T-helper 2 cell treated with Interferon-gamma antibody and Interleukin-4, amounts not matched to agents 5 μg/mL and 100 μg/mL, for 36 hours (primary cell): ENCODE measurements at regions not wholly inside any gene's neighbourhood (a gene's known extent, or its start where the extent isn't known, plus 50 kb on each side); places are given as distances from the start of the nearest gene placed in this dataset.
A peak's percentile ranks its signal among the peaks of the same experiment; 100 is the strongest.

Experiments used
- DNase-seq: peaks from one replicate; pipeline ENCODE4 v3.0.0; 2021; ENCODE audit warnings: low spot score
- H3K27ac Mint-ChIP-seq: one replicate; pipeline ENCODE4 v1.8.0; 2021; ENCODE audit warnings: mild to moderate bottlenecking, mixed read lengths
- H3K27me3 Mint-ChIP-seq: one replicate; pipeline ENCODE4 v1.8.0; 2021; ENCODE audit warnings: low read depth, mixed read lengths
- H3K36me3 Mint-ChIP-seq: one replicate; pipeline ENCODE4 v1.8.0; 2021; ENCODE audit warnings: low read depth, mixed read lengths
- H3K4me1 Mint-ChIP-seq: one replicate; pipeline ENCODE4 v1.8.0; 2021; ENCODE audit warnings: low read depth, mixed read lengths
- H3K4me3 Mint-ChIP-seq: one replicate; pipeline ENCODE4 v1.8.0; 2022; ENCODE audit warnings: mild to moderate bottlenecking, moderate library complexity, mixed read lengths
- H3K9me3 Mint-ChIP-seq: one replicate; pipeline ENCODE4 v1.8.0; 2021; ENCODE audit warnings: mixed read lengths

- no peaks in the 10 kb centered on the region for H3K36me3 Mint-ChIP-seq
- no peak for DNase-seq
- H3K27ac Mint-ChIP-seq: no peak overlapping the region
- H3K27me3 Mint-ChIP-seq: no peaks in the 10 kb centered on the region
- H3K4me1 Mint-ChIP-seq: peaks cover 7% of the 10 kb centered on the region
- H3K9me3 Mint-ChIP-seq: peaks cover 1% of the 10 kb centered on the region
- H3K4me3 Mint-ChIP-seq: no peak overlapping the region
Measured at GRCh38 chr12:89098441-89099112, 253.7 kb downstream of the DUSP6 start.

DNA sequence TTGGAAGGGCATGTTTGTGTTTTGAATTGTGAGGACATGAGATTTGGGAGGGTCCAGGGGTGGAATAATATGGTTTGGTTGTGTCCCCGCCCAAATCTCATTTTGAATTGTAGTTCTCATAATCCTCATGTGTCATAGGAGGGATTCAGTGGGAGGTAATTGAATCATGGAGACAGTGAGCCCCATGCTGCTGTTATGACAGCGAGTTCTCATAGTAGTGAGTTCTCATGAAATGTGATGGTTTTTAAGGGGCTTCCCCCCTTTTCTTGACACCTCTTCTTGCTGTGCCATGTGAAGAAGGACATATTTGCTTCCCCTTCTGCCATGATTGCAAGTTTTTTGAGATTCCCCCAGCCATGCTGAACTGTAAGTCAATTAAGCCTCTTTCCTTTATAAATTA is 260.0 kb downstream of the DUSP6 start:
- peaks cover 8% of the 10 kb centered on the region for H3K36me3 Mint-ChIP-seq
- no peak overlapping the region for H3K4me3 Mint-ChIP-seq

GRCh38 chr12:89091293-89091841 is 260.9 kb downstream of the DUSP6 start:
- H3K4me1 Mint-ChIP-seq: peaks cover 11% of the 10 kb centered on the region
- H3K27ac Mint-ChIP-seq: no peak overlapping the region
- peaks cover 8% of the 10 kb centered on the region for H3K36me3 Mint-ChIP-seq
- no peak for DNase-seq
- peaks cover 38% of the 10 kb centered on the region for H3K9me3 Mint-ChIP-seq
- no peak overlapping the region for H3K4me3 Mint-ChIP-seq
- H3K27me3 Mint-ChIP-seq: no peaks in the 10 kb centered on the region

More for the DNA sequence above, 260.0 kb downstream of the DUSP6 start:
- Mint-ChIP-seq H3K27ac (no peak overlapping the region), H3K9me3 (peaks cover 38% of the 10 kb centered on the region), H3K27me3 (no peaks in the 10 kb centered on the region), H3K4me1 (peaks cover 9% of the 10 kb centered on the region)
- DNase-seq: no peak

DNA sequence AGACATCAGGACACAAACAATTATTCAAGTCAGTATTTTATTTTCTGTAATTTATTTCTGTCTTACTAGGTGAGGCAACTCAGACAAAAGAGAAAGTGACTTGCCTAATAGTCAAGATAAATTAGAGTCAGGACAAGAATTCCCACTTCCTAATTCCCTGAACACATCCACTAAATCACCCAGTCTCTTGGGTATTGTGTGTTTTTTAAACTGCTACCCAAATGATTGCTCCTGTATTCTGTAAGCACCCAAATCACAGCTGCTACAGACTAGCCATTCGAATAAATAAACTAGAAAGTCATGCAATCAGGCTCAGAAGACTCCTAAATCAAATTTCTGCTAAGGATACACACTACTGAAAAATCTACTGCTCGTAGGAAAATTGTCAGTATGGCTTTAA is 263.0 kb downstream of the DUSP6 start:
- no peak overlapping the region for H3K4me3 Mint-ChIP-seq
- H3K27ac Mint-ChIP-seq: no peak overlapping the region
- peaks cover 11% of the 10 kb centered on the region for H3K4me1 Mint-ChIP-seq
- peaks cover 42% of the 10 kb centered on the region for H3K9me3 Mint-ChIP-seq
- H3K27me3 Mint-ChIP-seq: no peaks in the 10 kb centered on the region
- DNase-seq: no peak
- peaks cover 8% of the 10 kb centered on the region for H3K36me3 Mint-ChIP-seq

DNA sequence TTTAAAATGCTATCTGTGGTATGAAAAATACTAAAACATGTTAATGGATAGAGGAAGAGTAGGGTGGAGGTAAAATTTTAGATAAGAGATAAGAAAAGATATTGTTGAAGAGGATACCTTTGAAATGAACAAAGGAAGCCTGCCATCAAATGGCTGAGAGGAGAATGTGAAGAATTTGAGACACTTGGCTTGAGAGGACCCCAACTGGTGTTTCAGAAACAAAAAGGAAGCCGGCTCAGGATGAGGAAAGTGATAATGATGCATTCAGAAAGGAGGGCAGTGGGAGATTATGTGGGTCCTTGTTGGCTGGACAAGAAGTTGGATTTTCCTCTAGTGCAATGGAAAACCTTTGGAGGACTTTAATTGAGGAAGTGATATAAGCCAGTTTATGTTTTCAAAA is 264.4 kb downstream of the DUSP6 start:
- Mint-ChIP-seq H3K4me3 (no peak overlapping the region), H3K27ac (peak overlapping the region; percentile 2), H3K27me3 (no peaks in the 10 kb centered on the region), H3K4me1 (peaks cover 11% of the 10 kb centered on the region), H3K36me3 (peaks cover 8% of the 10 kb centered on the region), H3K9me3 (peaks cover 41% of the 10 kb centered on the region)
- DNase-seq: no peak

- DNase-seq: no peak
- Mint-ChIP-seq H3K4me3 (no peak overlapping the region), H3K36me3 (peaks cover 9% of the 10 kb centered on the region), H3K9me3 (peaks cover 35% of the 10 kb centered on the region), H3K27me3 (no peaks in the 10 kb centered on the region), H3K27ac (peak overlapping the region; percentile 2), H3K4me1 (peaks cover 13% of the 10 kb centered on the region)
Measured at GRCh38 chr12:89087149-89087825, 265.0 kb downstream of the DUSP6 start.

DNA sequence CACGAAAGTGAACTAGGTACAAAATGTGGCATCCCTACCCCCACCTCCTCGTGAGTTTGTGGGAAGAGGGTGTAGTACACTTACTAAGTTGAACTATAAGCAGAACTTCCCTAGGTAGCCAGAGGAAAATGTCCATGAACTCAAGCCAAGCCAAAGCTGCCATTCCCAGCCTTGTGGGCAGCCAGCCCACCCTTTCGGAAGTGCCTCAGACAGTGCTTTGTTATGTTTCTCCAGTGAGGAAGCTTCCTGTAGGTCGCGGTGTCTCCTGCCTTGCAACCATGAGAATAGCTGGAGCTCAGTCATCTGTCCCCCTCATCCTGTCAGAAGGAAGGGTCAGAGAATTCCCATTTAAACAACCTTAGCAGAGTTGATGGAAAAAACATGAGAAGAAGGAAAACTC is 266.9 kb downstream of the DUSP6 start:
- no peak for DNase-seq
- peaks cover 22% of the 10 kb centered on the region for H3K9me3 Mint-ChIP-seq
- H3K4me1 Mint-ChIP-seq: peaks cover 25% of the 10 kb centered on the region
- H3K36me3 Mint-ChIP-seq: peaks cover 4% of the 10 kb centered on the region
- no peak overlapping the region for H3K27ac Mint-ChIP-seq
- H3K4me3 Mint-ChIP-seq: no peak overlapping the region
- H3K27me3 Mint-ChIP-seq: no peaks in the 10 kb centered on the region

DNA sequence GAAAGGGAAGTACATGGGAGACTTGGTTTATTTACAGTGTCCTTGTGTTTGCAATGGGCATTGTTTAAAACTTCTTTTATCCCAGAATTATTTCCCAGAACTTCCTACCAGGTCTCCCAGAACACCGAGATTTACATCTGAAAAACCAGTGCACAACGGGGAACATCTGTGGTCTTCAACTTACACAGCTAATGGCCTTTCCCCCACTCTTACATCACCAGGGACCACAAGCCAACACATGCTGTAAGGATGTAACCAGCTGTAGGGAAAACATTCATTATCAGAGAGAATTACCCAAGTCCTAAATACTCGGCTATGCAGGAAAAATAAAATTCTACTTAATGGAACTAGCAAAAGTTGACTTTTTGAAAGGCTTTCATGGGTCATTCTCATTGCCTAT is 267.6 kb downstream of the DUSP6 start:
- Mint-ChIP-seq H3K27me3 (no peaks in the 10 kb centered on the region), H3K4me1 (peaks cover 25% of the 10 kb centered on the region), H3K36me3 (peaks cover 1% of the 10 kb centered on the region), H3K4me3 (no peak overlapping the region), H3K27ac (no peak overlapping the region), H3K9me3 (peaks cover 20% of the 10 kb centered on the region)
- no peak for DNase-seq

GRCh38 chr12:89083491-89083890 is 268.8 kb downstream of the DUSP6 start:
- H3K27me3 Mint-ChIP-seq: no peaks in the 10 kb centered on the region
- peaks cover 25% of the 10 kb centered on the region for H3K4me1 Mint-ChIP-seq
- peaks cover 23% of the 10 kb centered on the region for H3K9me3 Mint-ChIP-seq
- peaks cover 1% of the 10 kb centered on the region for H3K36me3 Mint-ChIP-seq
- H3K27ac Mint-ChIP-seq: no peak overlapping the region
- no peak for DNase-seq
- H3K4me3 Mint-ChIP-seq: no peak overlapping the region

DNA sequence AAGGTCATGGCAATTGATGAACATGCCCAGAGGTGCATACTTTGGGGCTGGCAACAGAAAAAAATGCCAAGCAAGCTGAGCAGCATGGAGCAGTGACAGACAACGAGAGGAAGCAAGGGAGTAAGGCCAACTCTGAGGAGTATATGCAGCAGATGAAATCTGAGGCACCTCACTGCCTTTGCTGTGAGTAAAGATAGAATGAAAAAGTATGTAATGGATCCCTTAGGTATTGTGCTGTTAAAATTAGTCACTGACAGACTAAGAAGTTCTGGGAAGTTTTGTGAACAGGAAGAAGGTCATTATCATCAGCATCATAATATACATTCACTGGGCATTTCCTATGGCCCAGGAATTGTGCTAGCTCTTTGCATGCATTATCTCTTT is 269.9 kb downstream of the DUSP6 start:
- no peak overlapping the region for H3K4me3 Mint-ChIP-seq
- H3K36me3 Mint-ChIP-seq: peaks cover 1% of the 10 kb centered on the region
- no peak for DNase-seq
- H3K27me3 Mint-ChIP-seq: no peaks in the 10 kb centered on the region
- peaks cover 16% of the 10 kb centered on the region for H3K9me3 Mint-ChIP-seq
- peaks cover 17% of the 10 kb centered on the region for H3K4me1 Mint-ChIP-seq
- H3K27ac Mint-ChIP-seq: no peak overlapping the region

DNA sequence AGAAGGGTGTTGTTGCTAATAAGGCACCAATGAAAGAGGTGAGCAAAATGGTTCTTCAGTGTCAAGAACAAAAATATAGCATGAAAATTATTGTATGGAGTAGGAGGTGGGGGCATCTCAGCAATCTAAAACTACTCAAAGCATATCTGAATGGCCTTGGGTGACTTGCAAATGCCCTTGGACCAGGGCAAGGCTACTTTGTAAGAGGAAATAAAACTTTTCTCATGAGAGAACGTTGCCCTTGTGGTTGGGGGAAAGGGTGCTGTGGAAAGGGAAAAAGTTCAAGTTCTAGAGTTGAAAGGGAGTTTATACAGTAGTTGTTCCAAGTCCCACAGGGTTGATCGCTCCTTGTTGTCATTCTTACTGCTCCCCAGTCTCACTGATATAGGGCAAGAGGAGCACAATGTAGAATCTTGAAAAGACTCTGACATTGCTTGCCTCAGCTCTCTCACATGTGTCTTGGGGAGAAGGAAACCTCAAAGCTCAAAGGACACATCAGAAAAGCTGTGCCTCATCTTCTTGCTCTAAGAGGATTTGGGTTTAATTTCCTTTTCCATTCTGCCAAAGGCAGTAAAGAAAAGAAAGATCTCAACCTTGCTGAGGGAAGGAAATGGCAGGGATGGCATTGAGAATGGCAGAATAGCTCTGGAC is 270.5 kb downstream of the DUSP6 start:
- DNase-seq: no peak
- H3K4me3 Mint-ChIP-seq: no peak overlapping the region
- H3K27ac Mint-ChIP-seq: no peak overlapping the region
- no peaks in the 10 kb centered on the region for H3K27me3 Mint-ChIP-seq
- H3K36me3 Mint-ChIP-seq: peaks cover 2% of the 10 kb centered on the region
- peaks cover 16% of the 10 kb centered on the region for H3K9me3 Mint-ChIP-seq
- peaks cover 14% of the 10 kb centered on the region for H3K4me1 Mint-ChIP-seq

DNA sequence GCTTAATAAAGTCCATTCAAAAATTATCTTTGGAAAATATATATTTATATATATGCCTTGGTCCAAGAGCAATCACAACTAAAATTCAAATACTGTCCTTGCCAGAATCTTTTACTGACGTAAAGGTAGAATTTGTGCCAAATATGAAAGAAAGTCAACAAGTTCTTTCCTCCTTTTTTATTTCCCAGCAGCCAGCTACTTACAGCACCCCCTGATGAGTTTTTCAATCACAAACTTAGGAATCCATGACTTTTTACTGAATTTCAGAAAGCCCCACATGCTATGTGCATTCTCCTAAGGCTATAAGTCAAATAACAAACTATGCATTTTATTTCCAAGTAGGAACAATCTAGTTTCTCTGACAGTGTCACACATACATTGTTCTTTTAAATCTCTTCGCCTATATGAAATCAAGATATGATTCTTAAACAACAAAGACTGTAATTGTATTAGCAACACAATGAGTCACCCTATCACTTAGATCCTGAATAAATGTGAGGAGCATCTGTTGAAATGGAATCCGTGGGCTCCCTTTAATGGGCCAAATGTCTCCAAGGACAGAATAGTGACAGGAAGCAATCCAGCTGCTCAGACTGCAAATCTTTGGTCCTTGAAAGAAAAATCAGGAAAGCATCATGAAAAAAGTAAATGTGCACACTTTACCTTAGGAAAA is 271.4 kb downstream of the DUSP6 start:
- H3K4me1 Mint-ChIP-seq: peaks cover 14% of the 10 kb centered on the region
- H3K4me3 Mint-ChIP-seq: no peak overlapping the region
- no peak for DNase-seq
- no peak overlapping the region for H3K27ac Mint-ChIP-seq
- no peaks in the 10 kb centered on the region for H3K27me3 Mint-ChIP-seq
- H3K9me3 Mint-ChIP-seq: peaks cover 16% of the 10 kb centered on the region
- H3K36me3 Mint-ChIP-seq: peaks cover 2% of the 10 kb centered on the region

GRCh38 chr12:89075880-89076540 is 276.3 kb downstream of the DUSP6 start:
- Mint-ChIP-seq H3K27ac (no peak overlapping the region), H3K9me3 (peaks cover 10% of the 10 kb centered on the region), H3K4me1 (peaks cover 7% of the 10 kb centered on the region), H3K27me3 (no peaks in the 10 kb centered on the region), H3K36me3 (peaks cover 4% of the 10 kb centered on the region), H3K4me3 (no peak overlapping the region)
- no peak for DNase-seq
